Thyroid gland (tissue), 4 donors: ENCODE measurements at regions not wholly inside any gene's neighbourhood (a gene's known extent, or its start where the extent isn't known, plus 50 kb on each side); places are given as distances from the start of the nearest gene placed in this dataset.

Source experiments
- DNase-seq, 2 donors: peaks; one replicate each; pipeline ENCODE4 v3.0.0-alpha.2; 2019
- H3K27ac ChIP-seq, 3 donors: fragments of 200-600 bp; sonication (generic); 1 replicate in 2 of 3; 2 replicates in 1 of 3; pipeline ENCODE4 v1.5.1; 2016 to 2019; ENCODE audit warnings: mild to moderate bottlenecking in 1 of 3, moderate library complexity in 1 of 3
- H3K27me3 ChIP-seq: fragments of 200-600 bp; sonication (generic); one replicate; pipeline ENCODE4 v1.5.1; 2019
- H3K36me3 ChIP-seq, 2 donors: fragments of 200-600 bp; sonication (generic); one replicate each; pipeline ENCODE4 v1.5.1; 2016 to 2019
- H3K4me1 ChIP-seq, 2 donors: fragments of 200-600 bp; sonication (generic); one replicate each; pipeline ENCODE4 v1.5.1; 2017 to 2019
- H3K4me3 ChIP-seq, 3 donors: fragments of 200-600 bp; sonication (generic); replicated peaks in 1 of 3; 1 replicate in 2 of 3; 2 replicates in 1 of 3; pipeline ENCODE4 v1.5.1; 2016; ENCODE audit warnings: mild to moderate bottlenecking in 1 of 3
- H3K9me3 ChIP-seq: fragments of 200-600 bp; sonication (generic); one replicate; pipeline ENCODE4 v1.5.1; 2017
- CTCF ChIP-seq, 6 experiments: fragments of 200-600 bp in 3 of 6; fragments of 450-650 bp in 3 of 6; sonication (generic) in 3 of 6; IDR thresholded peaks; one replicate each; pipeline ENCODE4 v1.5.1; 2016 to 2019; ENCODE audit warnings: antibody characterized with exemption in 6 of 6, mild to moderate bottlenecking in 2 of 6, inconsistent platforms in 1 of 6, moderate library complexity in 1 of 6
- POLR2A ChIP-seq, 2 donors: fragments of 450-650 bp; IDR thresholded peaks; one replicate each; pipeline ENCODE4 v1.6.1; 2017; ENCODE audit warnings: antibody characterized with exemption in 2 of 2, mild to moderate bottlenecking in 2 of 2, moderate library complexity in 1 of 2
- WGBS, 2 donors: methylation state at CpG; one replicate each; pipeline ENCODE4 v1.1.5; 2017; 5-methylcytosine and 5-hydroxymethylcytosine counted together
- intact Hi-C: fragments of 100-400 bp; cut with DNase I; formaldehyde crosslinking; loops from one replicate; pipeline ENCODE4 v1.15.1; 2023

- Histone ChIP-seq H3K27me3 (no peaks in the 10 kb centered on the region), H3K9me3 (no peaks in the 10 kb centered on the region), H3K4me1 (no peaks in the 10 kb centered on the region), H3K36me3 (no peaks in the 10 kb centered on the region), H3K27ac (no peak overlapping the region), H3K4me3 (no peak overlapping the region)
- no peak for DNase-seq
- intact Hi-C loops: no loop called here
- TF ChIP-seq POLR2A (IDR thresholded peaks at IDR 0.05) (no peak), CTCF (IDR thresholded peaks at IDR 0.05) (no peak)
Observed at GRCh38 chr13:22647156-22647850, 533.5 kb upstream of the SGCG start.

- no peak for DNase-seq
- Histone ChIP-seq H3K4me1 (no peaks in the 10 kb centered on the region), H3K27ac (no peak overlapping the region), H3K36me3 (no peaks in the 10 kb centered on the region), H3K4me3 (no peak overlapping the region), H3K9me3 (no peaks in the 10 kb centered on the region), H3K27me3 (no peaks in the 10 kb centered on the region)
- intact Hi-C loops: no loop called here
- no peak for TF ChIP-seq POLR2A (IDR thresholded peaks at IDR 0.05)
- no peak for TF ChIP-seq CTCF (IDR thresholded peaks at IDR 0.05)
- 37 to 45% methylated on average over 7 of the region's 7 CpGs for WGBS, 2 donors
Observed at GRCh38 chr13:22648320-22648801, 532.4 kb upstream of the SGCG start.

- intact Hi-C loops: no loop called here
- Histone ChIP-seq H3K27ac (no peak overlapping the region), H3K9me3 (no peaks in the 10 kb centered on the region), H3K4me3 (no peak overlapping the region), H3K4me1 (no peaks in the 10 kb centered on the region), H3K27me3 (no peaks in the 10 kb centered on the region), H3K36me3 (no peaks in the 10 kb centered on the region)
- TF ChIP-seq POLR2A (IDR thresholded peaks at IDR 0.05) (no peak), CTCF (IDR thresholded peaks at IDR 0.05) (no peak)
- no peak for DNase-seq
- WGBS, 2 donors: 82 to 86% methylated on average over 8 of the region's 8 CpGs
Observed at GRCh38 chr13:22652796-22653195, 528.0 kb upstream of the SGCG start.

GRCh38 chr13:22653866-22654265 is 526.9 kb upstream of the SGCG start:
- intact Hi-C loops: no loop called here
- TF ChIP-seq POLR2A (IDR thresholded peaks at IDR 0.05) (no peak), CTCF (IDR thresholded peaks at IDR 0.05) (no peak)
- no peaks in the 10 kb centered on the region for H3K4me1 ChIP-seq
- no peaks in the 10 kb centered on the region for H3K36me3 ChIP-seq
- H3K9me3 ChIP-seq: no peaks in the 10 kb centered on the region
- DNase-seq: no peak
- WGBS, 2 donors: 77 to 85% methylated on average over 4 of the region's 4 CpGs
- H3K4me3 ChIP-seq: no peak overlapping the region
- H3K27ac ChIP-seq: no peak overlapping the region
- no peaks in the 10 kb centered on the region for H3K27me3 ChIP-seq

- Histone ChIP-seq H3K27me3 (no peaks in the 10 kb centered on the region), H3K27ac (no peak overlapping the region), H3K9me3 (no peaks in the 10 kb centered on the region), H3K4me3 (no peak overlapping the region), H3K4me1 (no peaks in the 10 kb centered on the region), H3K36me3 (no peaks in the 10 kb centered on the region)
- intact Hi-C loops: no loop called here
- no peak for DNase-seq
- no peak for TF ChIP-seq CTCF (IDR thresholded peaks at IDR 0.05)
- no peak for TF ChIP-seq POLR2A (IDR thresholded peaks at IDR 0.05)
- 52 to 72% methylated on average over 5 of the region's 5 CpGs for WGBS, 2 donors
Observed at GRCh38 chr13:22655106-22655852, 525.5 kb upstream of the SGCG start.
